Cardiac muscle cell (in vitro differentiated cells and primary cell): ENCODE measurements at regions not wholly inside any gene's neighbourhood (a gene's known extent, or its start where the extent isn't known, plus 50 kb on each side); places are given as distances from the start of the nearest gene placed in this dataset.
A peak's percentile ranks its signal among the peaks of the same experiment; 100 is the strongest.

Experiments
- DNase-seq, 2 donors: peaks; one replicate each; pipeline versions ENCODE4 v3.0.0 to v3.0.0-alpha.2; 2010 to 2017; ENCODE audit warnings: low read depth in 1 of 2, low spot score in 1 of 2
- H3K27ac ChIP-seq: fragments of 200-600 bp; sonication (generic); 2 replicates; pipeline ENCODE4 v1.5.1; 2016
- H3K27me3 ChIP-seq: fragments of 200-600 bp; sonication (generic); 2 replicates; pipeline ENCODE4 v1.6.0; 2016; ENCODE audit warnings: control low read depth
- H3K36me3 ChIP-seq: fragments of 200-600 bp; sonication (generic); 2 replicates; pipeline ENCODE4 v1.5.1; 2016; ENCODE audit warnings: control low read depth
- H3K4me1 ChIP-seq: fragments of 200-600 bp; sonication (generic); 2 replicates; pipeline ENCODE4 v1.8.1; 2017; ENCODE audit warnings: low read depth, mild to moderate bottlenecking, mixed run types
- H3K4me3 ChIP-seq: fragments of 200-600 bp; sonication (generic); 2 replicates; pipeline ENCODE4 v1.5.1; 2016; ENCODE audit warnings: mild to moderate bottlenecking
- H3K9me3 ChIP-seq: fragments of 200-600 bp; sonication (generic); 2 replicates; pipeline ENCODE4 v1.5.1; 2017; ENCODE audit warnings: low read depth, mild to moderate bottlenecking, control low read depth
- TF ChIP-seq, protein P1 (sequence below): IDR thresholded peaks from 2 replicates; pipeline ENCODE4 v1.5.1; 2012; ENCODE audit warnings: low read depth, mild to moderate bottlenecking, low read length

DNA sequence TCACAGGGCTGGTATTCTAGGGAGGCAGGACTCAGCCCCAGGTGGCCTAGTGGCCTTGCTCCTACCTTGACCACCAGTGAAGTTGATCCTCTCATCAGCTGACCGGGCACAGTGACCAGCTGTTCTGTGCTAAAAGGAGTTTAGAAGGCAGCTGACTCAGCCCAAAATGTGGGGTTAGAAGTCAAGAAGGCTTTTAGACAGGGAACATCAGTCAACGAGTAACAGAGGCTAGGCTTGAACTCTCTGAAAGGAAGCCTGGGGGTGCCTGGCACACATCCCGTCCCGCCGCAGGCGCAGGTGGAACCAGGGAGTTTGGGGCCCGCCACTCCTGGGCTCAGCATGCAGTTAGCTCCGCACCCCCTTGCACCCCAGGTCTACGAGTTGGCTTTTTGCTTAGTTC lies 114.9 kb upstream of the SLC45A1 start:
- no peaks in the 10 kb centered on the region for H3K36me3 ChIP-seq
- no peaks in the 10 kb centered on the region for H3K9me3 ChIP-seq
- peaks cover 16% of the 10 kb centered on the region for H3K4me1 ChIP-seq
- no peak for DNase-seq
- TF ChIP-seq, protein P1, sequence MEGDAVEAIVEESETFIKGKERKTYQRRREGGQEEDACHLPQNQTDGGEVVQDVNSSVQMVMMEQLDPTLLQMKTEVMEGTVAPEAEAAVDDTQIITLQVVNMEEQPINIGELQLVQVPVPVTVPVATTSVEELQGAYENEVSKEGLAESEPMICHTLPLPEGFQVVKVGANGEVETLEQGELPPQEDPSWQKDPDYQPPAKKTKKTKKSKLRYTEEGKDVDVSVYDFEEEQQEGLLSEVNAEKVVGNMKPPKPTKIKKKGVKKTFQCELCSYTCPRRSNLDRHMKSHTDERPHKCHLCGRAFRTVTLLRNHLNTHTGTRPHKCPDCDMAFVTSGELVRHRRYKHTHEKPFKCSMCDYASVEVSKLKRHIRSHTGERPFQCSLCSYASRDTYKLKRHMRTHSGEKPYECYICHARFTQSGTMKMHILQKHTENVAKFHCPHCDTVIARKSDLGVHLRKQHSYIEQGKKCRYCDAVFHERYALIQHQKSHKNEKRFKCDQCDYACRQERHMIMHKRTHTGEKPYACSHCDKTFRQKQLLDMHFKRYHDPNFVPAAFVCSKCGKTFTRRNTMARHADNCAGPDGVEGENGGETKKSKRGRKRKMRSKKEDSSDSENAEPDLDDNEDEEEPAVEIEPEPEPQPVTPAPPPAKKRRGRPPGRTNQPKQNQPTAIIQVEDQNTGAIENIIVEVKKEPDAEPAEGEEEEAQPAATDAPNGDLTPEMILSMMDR: no peak
- no peaks in the 10 kb centered on the region for H3K27me3 ChIP-seq
- no peak overlapping the region for H3K4me3 ChIP-seq
- no peak overlapping the region for H3K27ac ChIP-seq

DNA sequence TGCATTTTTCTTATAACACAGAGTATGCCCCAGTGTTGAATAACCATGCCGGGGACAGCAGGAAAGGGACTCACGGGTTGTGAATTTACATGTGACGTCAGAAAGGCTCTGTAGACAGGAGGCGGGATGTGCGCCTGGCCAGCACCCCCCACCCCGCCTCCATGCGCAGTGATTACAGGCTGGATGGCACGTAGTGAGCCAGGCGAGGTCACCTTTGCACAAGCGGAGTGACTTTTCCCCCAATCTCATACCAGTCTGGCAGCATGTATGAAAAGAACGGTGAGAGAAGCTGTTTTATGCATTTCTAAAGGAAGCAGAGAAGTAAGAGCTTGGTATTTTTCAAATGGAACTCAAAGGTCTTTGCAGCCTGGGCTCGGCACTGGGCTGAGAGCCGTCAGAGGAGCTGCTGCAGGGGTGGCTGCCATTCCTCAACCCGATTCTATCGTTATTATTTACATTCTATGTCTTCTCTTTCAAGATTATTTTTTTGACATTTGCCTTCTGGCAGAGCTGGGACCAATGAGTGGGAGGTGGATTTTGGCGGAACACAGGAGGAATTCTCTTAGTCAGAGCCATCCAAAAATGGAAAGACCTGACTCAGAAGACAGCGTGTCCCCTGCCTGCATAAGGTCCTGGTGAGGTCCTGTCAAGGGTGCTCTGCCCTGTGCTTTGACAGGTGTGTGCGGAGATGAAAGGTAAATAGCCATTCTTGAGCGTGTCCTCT lies 115.6 kb upstream of the SLC45A1 start:
- Histone ChIP-seq H3K27me3 (no peaks in the 10 kb centered on the region), H3K4me1 (peaks cover 16% of the 10 kb centered on the region), H3K4me3 (no peak overlapping the region), H3K27ac (peak overlapping the region; percentile 6), H3K36me3 (no peaks in the 10 kb centered on the region), H3K9me3 (no peaks in the 10 kb centered on the region)
- TF ChIP-seq, protein P1: no peak
- DNase-seq: peak in 1 of 2 donors; percentile 92

DNA sequence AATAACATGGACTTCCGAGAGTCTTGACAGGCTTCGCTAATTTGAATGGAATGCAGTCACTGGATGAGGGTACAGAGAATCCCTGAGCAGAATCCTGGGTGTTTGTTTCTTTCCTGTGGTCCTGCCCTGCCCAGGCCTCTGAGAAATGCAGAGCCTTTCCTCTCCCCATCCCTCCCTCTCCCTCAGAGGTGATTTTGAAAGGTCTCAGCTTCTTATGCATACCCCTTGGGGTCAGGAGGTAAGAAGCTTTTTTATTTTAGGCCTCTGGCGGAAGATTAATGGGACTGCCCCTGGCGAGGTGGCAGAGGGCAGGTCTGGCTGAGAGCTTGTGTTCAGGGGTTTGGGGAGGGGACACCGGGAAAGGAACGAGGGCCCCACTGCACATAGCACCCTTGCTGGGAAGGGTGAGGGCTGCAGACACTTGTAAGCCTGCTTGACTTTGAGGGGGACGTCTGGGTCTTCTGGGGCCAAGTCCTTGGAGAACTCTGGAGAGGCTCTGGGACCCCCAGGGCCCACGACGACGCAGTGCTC lies 116.5 kb upstream of the SLC45A1 start:
- DNase-seq: no peak
- H3K4me3 ChIP-seq: no peak overlapping the region
- no peaks in the 10 kb centered on the region for H3K9me3 ChIP-seq
- H3K27me3 ChIP-seq: no peaks in the 10 kb centered on the region
- no peaks in the 10 kb centered on the region for H3K36me3 ChIP-seq
- peaks cover 16% of the 10 kb centered on the region for H3K4me1 ChIP-seq
- TF ChIP-seq, protein P1: no peak
- H3K27ac ChIP-seq: peak overlapping the region; percentile 28

DNA sequence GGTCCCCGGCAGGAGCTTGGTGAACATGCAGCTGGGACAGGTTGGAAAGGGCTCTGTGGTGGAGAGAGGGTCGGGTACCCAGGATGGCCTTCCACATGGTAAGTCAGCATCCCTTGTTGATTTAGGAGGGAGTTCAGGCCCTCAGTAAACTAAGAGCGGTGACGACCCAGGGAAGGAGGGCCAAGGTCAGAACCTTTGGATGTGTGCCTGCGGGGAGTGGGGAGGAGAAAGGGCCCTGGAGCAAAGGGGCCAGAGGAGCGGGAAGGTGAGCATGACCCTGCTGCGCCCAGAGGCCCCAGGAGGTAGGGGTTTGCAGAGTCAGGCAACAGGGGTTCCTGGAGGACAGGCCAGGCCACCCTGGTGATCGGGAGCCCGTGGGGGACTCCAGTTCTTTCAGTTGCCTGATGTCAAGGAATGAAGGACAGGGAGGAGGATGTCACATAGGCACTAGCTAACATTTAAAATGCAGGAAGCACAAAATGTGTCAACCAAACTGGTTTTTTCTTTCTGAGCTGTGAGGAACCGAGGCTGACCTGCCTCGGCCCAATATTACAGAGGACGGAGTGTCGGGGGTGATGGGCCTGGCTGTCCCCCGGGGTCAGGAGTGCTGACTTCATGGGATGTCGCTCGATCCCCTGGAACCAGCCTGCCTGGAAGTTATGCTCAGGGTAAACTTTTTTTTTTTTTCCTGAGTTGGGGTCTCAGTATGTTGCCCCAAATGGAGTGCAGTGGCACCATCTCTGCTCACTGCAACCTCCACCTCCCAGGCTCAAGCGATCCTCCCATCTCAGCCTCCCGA lies 117.4 kb upstream of the SLC45A1 start:
- Histone ChIP-seq H3K4me3 (no peak overlapping the region), H3K9me3 (no peaks in the 10 kb centered on the region), H3K36me3 (no peaks in the 10 kb centered on the region), H3K4me1 (peaks cover 16% of the 10 kb centered on the region), H3K27me3 (no peaks in the 10 kb centered on the region), H3K27ac (no peak overlapping the region)
- TF ChIP-seq, protein P1: no peak
- no peak for DNase-seq

DNA sequence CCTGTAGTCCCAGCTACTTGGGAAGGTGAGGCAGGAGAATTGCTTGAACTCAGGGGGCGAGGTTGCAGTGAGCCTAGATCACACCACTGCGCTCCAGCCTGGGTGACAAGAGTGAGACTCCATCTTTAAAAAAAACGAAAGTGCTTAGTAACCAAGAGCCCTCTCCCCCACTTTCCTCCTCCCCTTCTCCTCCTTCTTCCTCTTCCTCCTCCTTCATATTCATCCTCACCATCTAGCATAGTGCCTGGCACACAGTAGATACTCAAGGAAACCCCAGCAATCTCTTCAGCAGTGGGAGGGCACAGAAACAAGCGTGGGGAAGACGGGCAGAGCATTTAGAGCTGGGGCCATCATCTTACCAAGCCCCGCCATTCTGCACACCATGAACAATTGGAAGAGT lies 119.4 kb upstream of the SLC45A1 start:
- DNase-seq: no peak
- Histone ChIP-seq H3K27me3 (no peaks in the 10 kb centered on the region), H3K4me3 (no peak overlapping the region), H3K36me3 (no peaks in the 10 kb centered on the region), H3K27ac (no peak overlapping the region), H3K4me1 (peaks cover 16% of the 10 kb centered on the region), H3K9me3 (no peaks in the 10 kb centered on the region)
- TF ChIP-seq, protein P1: no peak
